Activated CD4-positive, CD25-positive, alpha-beta regulatory T cell (primary cell): ENCODE measurements at regions not wholly inside any gene's neighbourhood (a gene's known extent, or its start where the extent isn't known, plus 50 kb on each side); places are given as distances from the start of the nearest gene placed in this dataset.
"Not testable (repeated sequence)": the region's sequence is repeated elsewhere in the genome, so short reads cannot be mapped to it uniquely, and the experiment has no call there.

Experiments
- DNase-seq, 4 experiments: peaks; one replicate each; lab custom pipeline; 2025; lab: John Stamatoyannopoulos, UW

- no peak for DNase-seq
These were observed 510.2 kb upstream of the KLF6 start for GRCh38 chr10:4294996-4295792.

- no peak for DNase-seq
These were observed 509.3 kb upstream of the KLF6 start for GRCh38 chr10:4294271-4294670.

GRCh38 chr10:4291990-4292389, 507.0 kb upstream of the KLF6 start:
- no peak for DNase-seq

GRCh38 chr10:4285121-4285520, 500.1 kb upstream of the KLF6 start:
- no peak for DNase-seq

GRCh38 chr10:4283846-4284610, 499.0 kb upstream of the KLF6 start:
- no peak for DNase-seq

- no peak for DNase-seq
These were observed 497.5 kb upstream of the KLF6 start for GRCh38 chr10:4282496-4282895.

- no peak for DNase-seq
These were observed 496.3 kb upstream of the KLF6 start for GRCh38 chr10:4281190-4281825.

GRCh38 chr10:4280461-4281189, 495.6 kb upstream of the KLF6 start:
- no peak for DNase-seq

GRCh38 chr10:4279655-4280054, 494.6 kb upstream of the KLF6 start:
- DNase-seq, result no peak

- no peak for DNase-seq
These were observed 493.2 kb upstream of the KLF6 start for GRCh38 chr10:4278186-4278585.

GRCh38 chr10:4276151-4276550, 491.1 kb upstream of the KLF6 start:
- no peak for DNase-seq

GRCh38 chr10:4274671-4275070, 489.7 kb upstream of the KLF6 start:
- DNase-seq, result not testable (repeated sequence)

- DNase-seq, result no peak
These were observed 486.2 kb upstream of the KLF6 start for GRCh38 chr10:4271193-4271592.

- no peak for DNase-seq
These were observed 485.1 kb upstream of the KLF6 start for GRCh38 chr10:4270116-4270515.

GRCh38 chr10:4268490-4268889, 483.5 kb upstream of the KLF6 start:
- DNase-seq, result not testable (repeated sequence)

- no peak for DNase-seq
These were observed 482.2 kb upstream of the KLF6 start for GRCh38 chr10:4267086-4267773.

GRCh38 chr10:4266416-4267085, 481.5 kb upstream of the KLF6 start:
- DNase-seq, result no peak

GRCh38 chr10:4265964-4266363, 481.0 kb upstream of the KLF6 start:
- DNase-seq, result no peak

GRCh38 chr10:4264209-4264865, 479.3 kb upstream of the KLF6 start:
- DNase-seq, result no peak

GRCh38 chr10:4263601-4263921, 478.6 kb upstream of the KLF6 start:
- no peak for DNase-seq
